CD4-positive, CD25-positive, alpha-beta regulatory T cell (primary cell): ENCODE measurements at regions not wholly inside any gene's neighbourhood (a gene's known extent, or its start where the extent isn't known, plus 50 kb on each side); places are given as distances from the start of the nearest gene placed in this dataset.

Source experiments
- ATAC-seq, 2 donors: fragments of 150-1000 bp; cut with Tn5 transposase; one replicate each; pipeline ENCODE4 v1.10.0; 2021; ENCODE audit warnings: low read depth in 2 of 2, moderate number of reproducible peaks in 2 of 2, moderate library complexity in 1 of 2
- DNase-seq, 3 donors: peaks; one replicate each; pipeline versions ENCODE4 v3.0.0 to v3.0.0-alpha.2; 2012 to 2022; ENCODE audit warnings: mixed read lengths in 1 of 3
- H3K27ac ChIP-seq: one replicate; pipeline ENCODE4 v1.7.0; 2013; ENCODE audit warnings: mild to moderate bottlenecking, low read length; ENCODE audit not compliant: insufficient read depth, poor library complexity, severe bottlenecking
- H3K27me3 ChIP-seq: one replicate; pipeline ENCODE4 v1.7.0; 2013; ENCODE audit warnings: low read length; ENCODE audit not compliant: control insufficient read depth, insufficient read depth
- H3K36me3 ChIP-seq: one replicate; pipeline ENCODE4 v1.7.0; 2013; ENCODE audit warnings: mild to moderate bottlenecking, low read length, moderate library complexity; ENCODE audit not compliant: control insufficient read depth, insufficient read depth
- H3K4me1 ChIP-seq: 2 replicates; pipeline ENCODE4 v1.7.0; 2013; ENCODE audit warnings: mild to moderate bottlenecking, low read length; ENCODE audit not compliant: insufficient read depth, control insufficient read depth, poor library complexity, severe bottlenecking
- H3K4me3 ChIP-seq: one replicate; pipeline ENCODE4 v1.7.0; 2013; ENCODE audit warnings: low read depth, mild to moderate bottlenecking, low read length, moderate library complexity
- H3K9me3 ChIP-seq, 2 experiments: 1 replicate in 1 of 2; 2 replicates in 1 of 2; pipeline ENCODE4 v1.7.0; 2013; ENCODE audit warnings: low read length in 2 of 2, mild to moderate bottlenecking in 1 of 2, moderate library complexity in 1 of 2; ENCODE audit not compliant: control insufficient read depth in 2 of 2
- H3K27ac Mint-ChIP-seq, 3 donors: one replicate each; pipeline ENCODE4 v1.8.0; 2020 to 2022; ENCODE audit warnings: mild to moderate bottlenecking in 3 of 3, mixed read lengths in 3 of 3, moderate library complexity in 2 of 3
- H3K27me3 Mint-ChIP-seq: one replicate; pipeline ENCODE4 v1.8.0; 2022; ENCODE audit warnings: mild to moderate bottlenecking, mixed read lengths
- H3K36me3 Mint-ChIP-seq: one replicate; pipeline ENCODE4 v1.8.0; 2020; ENCODE audit warnings: mixed read lengths
- H3K4me1 Mint-ChIP-seq, 4 donors: one replicate each; pipeline ENCODE4 v1.8.0; 2020 to 2022; ENCODE audit warnings: mixed read lengths in 4 of 4, mild to moderate bottlenecking in 1 of 4
- H3K4me3 Mint-ChIP-seq, 4 donors: one replicate each; pipeline ENCODE4 v1.8.0; 2020 to 2022; ENCODE audit warnings: mild to moderate bottlenecking in 4 of 4, mixed read lengths in 4 of 4, moderate library complexity in 3 of 4
- H3K9me3 Mint-ChIP-seq, 7 donors: one replicate each; pipeline ENCODE4 v1.8.0; 2020 to 2022; ENCODE audit warnings: mixed read lengths in 7 of 7, mild to moderate bottlenecking in 3 of 7, moderate library complexity in 2 of 7

DNA sequence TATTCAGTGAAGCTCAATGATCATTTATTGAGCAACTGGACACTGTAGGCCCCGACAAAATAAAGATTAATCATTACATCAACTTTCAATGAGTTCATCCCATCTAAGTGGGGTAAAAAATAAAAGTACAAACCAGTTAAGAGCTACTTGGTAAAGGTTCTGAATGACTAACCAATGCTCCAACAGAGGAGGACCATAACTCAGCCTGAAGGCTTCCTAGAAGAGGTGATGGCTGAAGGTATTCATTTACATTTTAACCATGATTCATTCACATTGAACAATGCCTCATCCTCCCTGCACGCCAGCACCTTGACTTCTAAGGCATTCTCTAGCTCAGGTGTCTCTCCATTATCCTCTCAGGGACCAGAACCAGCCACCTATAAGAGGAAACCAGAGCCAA lies 201.4 kb downstream of the ZNF462 start:
- no peaks in the 10 kb centered on the region for H3K36me3 Mint-ChIP-seq
- H3K4me1 Mint-ChIP-seq = no peaks in the 10 kb centered on the region
- Histone ChIP-seq H3K36me3 (no peaks in the 10 kb centered on the region), H3K4me1 (no peaks in the 10 kb centered on the region), H3K9me3 (no peaks in the 10 kb centered on the region), H3K27me3 (no peaks in the 10 kb centered on the region), H3K4me3 (no peak overlapping the region), H3K27ac (no peak overlapping the region)
- H3K27ac Mint-ChIP-seq = no peak overlapping the region
- no peak overlapping the region for H3K4me3 Mint-ChIP-seq
- H3K9me3 Mint-ChIP-seq = peaks cover 0 to 3% (median 0%) of the 10 kb centered on the region in 7 donors
- DNase-seq (no peak), ATAC-seq (no peak)
- H3K27me3 Mint-ChIP-seq = no peaks in the 10 kb centered on the region

DNA sequence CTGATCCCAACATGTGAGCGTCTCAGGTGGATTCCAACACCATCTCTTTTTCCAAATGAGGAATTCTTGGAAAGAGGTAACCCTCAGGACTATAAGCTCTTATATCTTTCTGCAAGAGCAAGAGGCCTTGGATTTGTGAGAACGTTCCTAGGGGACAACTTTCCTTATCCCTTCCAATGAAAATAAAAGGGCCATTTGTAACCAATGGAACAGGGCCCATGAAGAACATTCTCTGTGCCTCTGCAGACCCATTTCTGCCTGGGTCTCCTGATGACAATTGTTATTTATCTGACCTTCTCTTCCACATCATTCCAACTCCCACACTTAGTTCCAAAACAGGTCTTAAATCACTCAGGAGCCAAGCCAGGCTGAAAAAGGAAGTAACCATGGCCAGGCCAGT lies 202.6 kb downstream of the ZNF462 start:
- Mint-ChIP-seq H3K27me3 (no peaks in the 10 kb centered on the region), H3K36me3 (no peaks in the 10 kb centered on the region), H3K4me1 (no peaks in the 10 kb centered on the region), H3K9me3 (peaks cover 0 to 3% (median 0%) of the 10 kb centered on the region in 7 donors), H3K4me3 (no peak overlapping the region), H3K27ac (no peak overlapping the region)
- no peaks in the 10 kb centered on the region for H3K27me3 ChIP-seq
- ATAC-seq (no peak), DNase-seq (no peak)
- no peak overlapping the region for H3K4me3 ChIP-seq
- H3K36me3 ChIP-seq = no peaks in the 10 kb centered on the region
- no peaks in the 10 kb centered on the region for H3K4me1 ChIP-seq
- H3K27ac ChIP-seq = no peak overlapping the region
- no peaks in the 10 kb centered on the region for H3K9me3 ChIP-seq

DNA sequence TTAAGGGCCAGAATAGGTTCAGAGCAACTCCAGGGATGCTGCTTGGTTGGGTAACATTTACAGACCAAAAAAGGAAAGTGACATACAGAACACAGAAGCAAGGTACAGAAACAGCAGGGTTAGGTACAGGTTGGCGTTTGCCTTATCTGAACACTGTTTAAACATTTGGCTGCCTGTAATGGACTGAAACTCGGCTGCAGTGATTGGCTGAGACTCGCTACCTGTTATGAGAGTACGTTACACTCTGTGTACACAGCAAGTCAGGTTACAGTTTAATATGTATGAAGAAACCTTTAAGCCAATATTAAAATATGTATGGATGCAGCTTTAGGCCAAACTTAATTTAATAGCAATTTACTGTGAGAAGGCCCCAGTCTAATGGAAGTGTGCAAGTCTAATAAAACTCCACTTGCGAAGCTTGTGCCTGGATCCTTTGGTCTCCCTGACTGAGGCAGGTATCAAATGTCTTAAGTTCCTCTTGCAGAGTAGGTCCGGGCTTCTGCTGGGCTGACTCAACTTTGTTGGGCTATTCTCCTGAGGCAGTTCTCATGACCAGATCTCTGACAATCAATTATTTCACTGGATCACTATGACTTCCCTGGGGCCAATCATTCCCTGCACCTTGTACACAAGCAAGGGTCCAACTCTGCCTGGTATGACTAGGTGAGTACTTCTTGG lies 204.9 kb downstream of the ZNF462 start:
- peaks cover 0 to 2% (median 0%) of the 10 kb centered on the region in 7 donors for H3K9me3 Mint-ChIP-seq
- H3K4me3 Mint-ChIP-seq = no peak overlapping the region
- no peaks in the 10 kb centered on the region for H3K36me3 Mint-ChIP-seq
- no peak for ATAC-seq
- DNase-seq = no peak
- Histone ChIP-seq H3K36me3 (no peaks in the 10 kb centered on the region), H3K4me1 (no peaks in the 10 kb centered on the region), H3K27ac (no peak overlapping the region), H3K27me3 (no peaks in the 10 kb centered on the region), H3K9me3 (no peaks in the 10 kb centered on the region), H3K4me3 (no peak overlapping the region)
- no peaks in the 10 kb centered on the region for H3K4me1 Mint-ChIP-seq
- H3K27me3 Mint-ChIP-seq = no peaks in the 10 kb centered on the region
- H3K27ac Mint-ChIP-seq = no peak overlapping the region

DNA sequence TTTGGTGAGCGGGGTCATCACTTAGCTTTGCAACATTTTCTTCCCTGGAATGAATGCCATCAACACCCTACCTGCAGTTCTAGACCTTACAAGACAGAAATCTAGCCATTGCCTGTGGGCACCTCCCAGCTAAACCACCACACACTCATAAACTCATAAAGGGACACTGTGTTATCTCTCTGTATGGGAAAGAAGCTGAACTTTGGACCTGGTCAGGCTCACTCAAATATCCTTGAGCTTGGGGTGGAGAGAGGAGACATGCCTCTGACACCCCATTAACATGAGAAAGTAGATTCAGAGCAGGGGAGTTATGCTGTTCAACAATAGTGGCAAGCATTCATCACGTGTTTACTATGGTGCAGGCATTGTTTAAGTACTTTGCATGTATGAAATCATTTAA lies 205.6 kb downstream of the ZNF462 start:
- DNase-seq (no peak), ATAC-seq (no peak)
- H3K36me3 ChIP-seq = no peaks in the 10 kb centered on the region
- Mint-ChIP-seq H3K4me1 (no peaks in the 10 kb centered on the region), H3K4me3 (no peak overlapping the region), H3K9me3 (peaks cover 0 to 2% (median 0%) of the 10 kb centered on the region in 7 donors), H3K36me3 (no peaks in the 10 kb centered on the region), H3K27ac (no peak overlapping the region), H3K27me3 (no peaks in the 10 kb centered on the region)
- no peak overlapping the region for H3K4me3 ChIP-seq
- H3K9me3 ChIP-seq = no peaks in the 10 kb centered on the region
- H3K27ac ChIP-seq = no peak overlapping the region
- no peaks in the 10 kb centered on the region for H3K4me1 ChIP-seq
- no peaks in the 10 kb centered on the region for H3K27me3 ChIP-seq

DNA sequence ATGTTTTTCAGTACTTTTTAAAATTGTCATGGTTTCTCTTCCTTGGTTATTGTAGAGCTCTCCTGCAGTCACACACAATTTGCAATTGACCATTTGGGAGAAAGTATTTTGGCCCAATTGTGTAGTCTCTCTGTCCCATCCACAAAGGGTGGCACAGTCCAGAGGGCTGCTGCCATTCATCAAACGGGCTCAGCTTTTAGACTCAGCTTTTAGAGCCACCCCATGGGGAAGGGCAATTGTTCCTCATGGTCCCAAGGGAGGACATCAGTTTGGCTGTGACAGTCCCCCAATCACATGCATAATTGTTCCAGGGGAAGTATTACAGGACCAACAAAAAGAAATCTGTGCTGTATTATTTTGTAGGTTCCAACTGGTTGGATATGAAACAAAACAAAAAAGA lies 207.6 kb downstream of the ZNF462 start:
- Mint-ChIP-seq H3K4me3 (no peak overlapping the region), H3K27ac (no peak overlapping the region), H3K36me3 (no peaks in the 10 kb centered on the region), H3K4me1 (no peaks in the 10 kb centered on the region), H3K9me3 (peaks cover 0 to 2% (median 0%) of the 10 kb centered on the region in 7 donors), H3K27me3 (no peaks in the 10 kb centered on the region)
- no peaks in the 10 kb centered on the region for H3K9me3 ChIP-seq
- DNase-seq (no peak), ATAC-seq (no peak)
- H3K36me3 ChIP-seq = no peaks in the 10 kb centered on the region
- H3K4me1 ChIP-seq = no peaks in the 10 kb centered on the region
- no peak overlapping the region for H3K4me3 ChIP-seq
- no peak overlapping the region for H3K27ac ChIP-seq
- no peaks in the 10 kb centered on the region for H3K27me3 ChIP-seq

DNA sequence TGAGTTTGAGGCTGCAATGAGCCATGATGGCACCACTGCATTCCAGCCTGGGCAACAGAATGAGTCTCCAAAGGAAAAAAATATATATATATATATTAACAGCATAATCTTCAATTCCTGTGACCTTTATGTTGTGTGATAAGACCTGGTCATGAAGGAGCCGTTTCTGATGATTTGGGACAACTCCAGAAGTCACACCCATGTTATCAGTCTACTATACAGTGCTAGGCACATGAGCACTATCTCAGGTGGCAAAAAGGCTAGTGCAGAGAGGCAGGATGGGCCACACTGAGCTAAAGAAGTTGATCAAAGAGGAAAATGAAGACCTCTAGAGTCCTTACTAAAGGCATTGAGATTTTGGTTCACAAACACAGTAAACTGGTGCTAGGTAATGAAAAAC lies 205.0 kb upstream of the RAD23B start:
- H3K4me3 ChIP-seq = no peak overlapping the region
- Mint-ChIP-seq H3K4me1 (no peaks in the 10 kb centered on the region), H3K9me3 (peaks cover 0 to 2% (median 0%) of the 10 kb centered on the region in 7 donors), H3K36me3 (no peaks in the 10 kb centered on the region), H3K27me3 (no peaks in the 10 kb centered on the region), H3K4me3 (no peak overlapping the region), H3K27ac (no peak overlapping the region)
- no peaks in the 10 kb centered on the region for H3K36me3 ChIP-seq
- DNase-seq (no peak), ATAC-seq (no peak)
- peaks cover 2% of the 10 kb centered on the region for H3K27me3 ChIP-seq
- H3K27ac ChIP-seq = no peak overlapping the region
- H3K9me3 ChIP-seq = no peaks in the 10 kb centered on the region
- H3K4me1 ChIP-seq = no peaks in the 10 kb centered on the region

DNA sequence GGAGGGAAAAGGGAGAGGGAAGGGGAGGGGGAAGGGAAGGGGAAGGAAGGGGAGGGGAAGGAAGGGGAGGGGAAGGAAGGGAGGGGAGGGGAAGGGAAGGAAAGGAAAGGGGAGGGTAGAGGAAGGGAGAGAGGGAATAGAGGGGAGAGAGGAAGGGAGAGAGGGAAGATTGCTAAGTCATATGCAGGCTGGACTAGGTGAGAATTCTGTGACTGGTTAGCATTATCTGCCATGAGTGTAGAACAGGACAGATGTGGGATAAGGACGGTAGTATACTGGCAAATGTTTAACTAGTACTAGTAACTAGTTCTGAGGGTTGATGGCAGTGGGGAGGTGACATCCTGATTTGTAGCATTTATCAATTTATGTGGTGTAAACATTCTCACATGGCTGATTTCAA lies 203.5 kb upstream of the RAD23B start:
- no peaks in the 10 kb centered on the region for H3K9me3 ChIP-seq
- H3K36me3 ChIP-seq = no peaks in the 10 kb centered on the region
- no peaks in the 10 kb centered on the region for H3K4me1 ChIP-seq
- Mint-ChIP-seq H3K4me3 (no peak overlapping the region), H3K9me3 (peaks cover 0 to 4% (median 0%) of the 10 kb centered on the region in 7 donors), H3K36me3 (no peaks in the 10 kb centered on the region), H3K4me1 (no peaks in the 10 kb centered on the region), H3K27ac (no peak overlapping the region), H3K27me3 (peaks cover 1% of the 10 kb centered on the region)
- no peak for ATAC-seq
- H3K27me3 ChIP-seq = peaks cover 2% of the 10 kb centered on the region
- DNase-seq = no peak
- no peak overlapping the region for H3K4me3 ChIP-seq
- H3K27ac ChIP-seq = no peak overlapping the region

DNA sequence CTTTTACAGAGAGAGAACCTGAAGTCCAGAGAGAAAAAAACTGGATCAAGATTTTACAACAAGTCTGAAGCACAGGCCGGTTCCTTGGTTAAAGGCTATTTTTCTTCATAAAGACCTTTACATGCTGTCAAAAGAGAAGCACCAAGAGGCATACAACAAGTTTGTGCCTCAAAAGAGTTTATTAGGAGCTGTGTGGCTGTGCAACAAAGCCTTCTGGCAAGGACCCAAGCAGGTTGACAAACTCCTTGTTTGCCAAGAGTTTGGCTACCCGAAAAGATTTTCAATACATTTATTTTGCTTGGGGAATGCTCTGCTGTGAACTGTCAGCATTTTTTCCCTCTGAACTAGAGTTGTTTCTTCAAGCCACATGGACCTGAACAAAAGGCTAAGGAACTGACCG lies 202.9 kb upstream of the RAD23B start:
- H3K4me1 Mint-ChIP-seq = no peaks in the 10 kb centered on the region
- DNase-seq (no peak), ATAC-seq (no peak)
- no peak overlapping the region for H3K4me3 Mint-ChIP-seq
- H3K4me3 ChIP-seq = no peak overlapping the region
- H3K27ac Mint-ChIP-seq = no peak overlapping the region
- H3K36me3 ChIP-seq = no peaks in the 10 kb centered on the region
- peaks cover 0 to 4% (median 0%) of the 10 kb centered on the region in 7 donors for H3K9me3 Mint-ChIP-seq
- H3K27me3 Mint-ChIP-seq = peaks cover 5% of the 10 kb centered on the region
- H3K27ac ChIP-seq = no peak overlapping the region
- H3K27me3 ChIP-seq = peaks cover 2% of the 10 kb centered on the region
- H3K4me1 ChIP-seq = no peaks in the 10 kb centered on the region
- no peaks in the 10 kb centered on the region for H3K36me3 Mint-ChIP-seq
- no peaks in the 10 kb centered on the region for H3K9me3 ChIP-seq
